Mesodermal cell (in vitro differentiated cells): ENCODE measurements at regions not wholly inside any gene's neighbourhood (a gene's known extent, or its start where the extent isn't known, plus 50 kb on each side); places are given as distances from the start of the nearest gene placed in this dataset.
"Not testable (repeated sequence)": the region's sequence is repeated elsewhere in the genome, so short reads cannot be mapped to it uniquely, and the experiment has no call there.

Experiments used
- H3K27ac ChIP-seq: 2 replicates; pipeline ENCODE4 v1.7.0; 2013; ENCODE audit warnings: mild to moderate bottlenecking, low read depth, low read length, moderate library complexity; ENCODE audit not compliant: severe bottlenecking
- H3K36me3 ChIP-seq: 2 replicates; pipeline ENCODE4 v1.7.1; 2013; ENCODE audit warnings: mild to moderate bottlenecking, low read length, moderate library complexity; ENCODE audit not compliant: control insufficient read depth, insufficient read depth
- H3K4me1 ChIP-seq: one replicate; pipeline ENCODE4 v1.7.1; 2013; ENCODE audit warnings: mild to moderate bottlenecking, low read length; ENCODE audit not compliant: insufficient read depth, control insufficient read depth, poor library complexity, severe bottlenecking
- H3K4me3 ChIP-seq: 2 replicates; pipeline ENCODE4 v1.7.0; 2013; ENCODE audit warnings: low read length, control low read depth, mild to moderate bottlenecking; ENCODE audit not compliant: insufficient read depth, poor library complexity, severe bottlenecking; ENCODE audit errors: extremely low read depth
- H3K9me3 ChIP-seq: 2 replicates; pipeline ENCODE4 v1.7.1; 2013; ENCODE audit warnings: mild to moderate bottlenecking, low read length, moderate library complexity; ENCODE audit not compliant: control insufficient read depth
- WGBS, 2 experiments: methylation state at CpG; one replicate each; pipeline ENCODE4 v1.1.5; 2013; ENCODE audit warnings: missing lambda C conversion rate in 2 of 2; ENCODE audit not compliant: insufficient coverage in 2 of 2; 5-methylcytosine and 5-hydroxymethylcytosine counted together

DNA sequence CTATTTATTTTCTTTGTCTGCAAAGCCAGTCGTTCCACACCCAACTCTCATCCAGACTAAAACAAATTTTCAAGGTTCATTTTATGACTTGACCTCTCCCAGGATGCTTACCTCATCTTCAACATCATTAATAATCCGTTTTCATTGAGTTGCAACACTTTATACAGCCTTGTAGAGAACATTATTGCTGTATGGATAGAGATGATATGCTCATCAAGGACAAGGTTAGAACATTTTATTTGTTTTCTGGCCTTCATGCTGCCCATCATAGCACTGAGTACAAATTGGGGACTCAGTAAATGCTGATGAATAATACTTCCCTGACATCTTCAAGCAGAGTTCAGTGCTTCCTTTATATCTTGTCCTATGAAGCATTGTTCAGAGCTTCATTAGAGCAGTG, 120.2 kb downstream of the OXSM start:
- WGBS, 2 experiments = 80 to 85% methylated on average over 1 of the region's 2 CpGs
- Histone ChIP-seq H3K27ac (no peak overlapping the region), H3K9me3 (no peaks in the 10 kb centered on the region), H3K4me3 (no peak overlapping the region), H3K36me3 (no peaks in the 10 kb centered on the region), H3K4me1 (no peaks in the 10 kb centered on the region)

- no peaks in the 10 kb centered on the region for H3K4me1 ChIP-seq
- H3K4me3 ChIP-seq = no peak overlapping the region
- WGBS, 2 experiments = 20 to 65% methylated on average over 2 to 3 of the region's 4 CpGs
- no peak overlapping the region for H3K27ac ChIP-seq
- H3K36me3 ChIP-seq = no peaks in the 10 kb centered on the region
- no peaks in the 10 kb centered on the region for H3K9me3 ChIP-seq
Measured at GRCh38 chr3:25910997-25911396, 121.1 kb downstream of the OXSM start.

GRCh38 chr3:25911525-25912295, 121.8 kb downstream of the OXSM start:
- H3K9me3 ChIP-seq = no peaks in the 10 kb centered on the region
- no peaks in the 10 kb centered on the region for H3K36me3 ChIP-seq
- WGBS, 2 experiments = 88 to 96% methylated on average over 4 to 6 of the region's 7 CpGs
- H3K27ac ChIP-seq = no peak overlapping the region
- no peaks in the 10 kb centered on the region for H3K4me1 ChIP-seq
- no peak overlapping the region for H3K4me3 ChIP-seq

DNA sequence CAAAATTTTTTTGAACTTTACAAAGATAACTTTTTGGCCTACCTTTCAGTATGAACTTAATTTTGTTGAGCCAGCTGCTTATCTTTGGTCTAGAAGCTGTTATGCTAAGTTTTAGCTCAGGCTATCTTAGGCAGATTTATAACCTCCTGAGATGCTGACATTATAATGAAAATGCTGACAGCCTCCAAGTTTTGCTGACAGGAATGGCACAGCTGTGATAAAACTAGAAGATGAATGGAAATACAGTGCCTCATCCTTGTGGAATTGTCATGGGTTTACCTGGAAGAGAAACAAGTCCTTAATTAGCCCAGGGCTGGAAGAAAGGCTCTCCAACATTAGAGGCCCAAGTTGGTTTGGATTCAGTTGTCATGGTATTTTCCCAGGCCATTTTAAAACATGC, 123.3 kb downstream of the OXSM start:
- Histone ChIP-seq H3K36me3 (no peaks in the 10 kb centered on the region), H3K4me3 (no peak overlapping the region), H3K9me3 (no peaks in the 10 kb centered on the region), H3K27ac (no peak overlapping the region), H3K4me1 (no peaks in the 10 kb centered on the region)

DNA sequence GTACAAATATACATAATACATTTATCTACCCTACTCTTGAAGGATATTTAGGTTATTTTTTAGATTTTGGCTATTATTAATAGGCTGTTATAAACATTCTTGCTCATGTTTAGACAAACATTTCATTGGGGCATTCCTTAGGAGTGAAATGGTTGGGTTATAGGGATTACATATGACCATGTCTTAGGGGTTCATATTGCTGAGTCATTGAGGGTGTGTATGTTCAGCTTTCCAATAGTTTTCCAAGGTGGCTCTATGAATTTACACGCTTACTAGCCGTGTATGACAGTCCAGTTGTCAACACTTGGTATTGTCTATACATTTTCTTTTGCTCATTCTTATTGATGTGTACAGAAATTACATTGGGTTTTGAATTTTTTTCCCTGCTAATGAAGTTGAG, 125.8 kb downstream of the OXSM start:
- Histone ChIP-seq H3K4me3 (no peak overlapping the region), H3K4me1 (no peaks in the 10 kb centered on the region), H3K9me3 (no peaks in the 10 kb centered on the region), H3K36me3 (no peaks in the 10 kb centered on the region), H3K27ac (no peak overlapping the region)
- WGBS, 2 experiments = no CpG with 5 or more reads among the region's 2 CpGs

- Histone ChIP-seq H3K9me3 (no peaks in the 10 kb centered on the region), H3K4me3 (no peak overlapping the region), H3K4me1 (no peaks in the 10 kb centered on the region), H3K27ac (no peak overlapping the region), H3K36me3 (no peaks in the 10 kb centered on the region)
- WGBS, 2 experiments = no CpG with 5 or more reads among the region's 1 CpG
Measured at GRCh38 chr3:25916321-25916720, 126.4 kb downstream of the OXSM start.

DNA sequence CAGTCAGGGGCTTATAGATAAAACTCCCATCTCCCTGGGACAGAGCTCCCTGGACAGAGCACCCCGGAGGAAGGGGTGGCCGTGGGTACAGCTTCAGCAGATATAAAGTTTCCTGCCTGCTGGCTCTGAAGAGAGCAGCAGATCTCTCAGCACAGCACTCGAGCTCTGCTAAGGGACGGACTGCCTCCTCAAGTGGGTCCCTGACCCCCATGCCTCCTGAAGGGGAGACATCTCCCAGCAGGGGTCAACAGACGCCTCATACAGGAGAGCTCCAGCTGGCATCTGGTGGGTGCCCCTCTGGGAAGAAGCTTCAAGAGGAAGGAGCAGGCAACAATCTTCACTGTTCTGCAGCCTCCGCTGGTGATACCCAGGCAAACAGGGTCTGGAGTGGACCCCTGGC, 142.1 kb downstream of the OXSM start:
- H3K9me3 ChIP-seq, H3K36me3 ChIP-seq, H3K4me3 ChIP-seq, H3K27ac ChIP-seq, H3K4me1 ChIP-seq: not testable (repeated sequence)
- WGBS, 2 experiments = 91 to 94% methylated on average over 6 of the region's 6 CpGs

DNA sequence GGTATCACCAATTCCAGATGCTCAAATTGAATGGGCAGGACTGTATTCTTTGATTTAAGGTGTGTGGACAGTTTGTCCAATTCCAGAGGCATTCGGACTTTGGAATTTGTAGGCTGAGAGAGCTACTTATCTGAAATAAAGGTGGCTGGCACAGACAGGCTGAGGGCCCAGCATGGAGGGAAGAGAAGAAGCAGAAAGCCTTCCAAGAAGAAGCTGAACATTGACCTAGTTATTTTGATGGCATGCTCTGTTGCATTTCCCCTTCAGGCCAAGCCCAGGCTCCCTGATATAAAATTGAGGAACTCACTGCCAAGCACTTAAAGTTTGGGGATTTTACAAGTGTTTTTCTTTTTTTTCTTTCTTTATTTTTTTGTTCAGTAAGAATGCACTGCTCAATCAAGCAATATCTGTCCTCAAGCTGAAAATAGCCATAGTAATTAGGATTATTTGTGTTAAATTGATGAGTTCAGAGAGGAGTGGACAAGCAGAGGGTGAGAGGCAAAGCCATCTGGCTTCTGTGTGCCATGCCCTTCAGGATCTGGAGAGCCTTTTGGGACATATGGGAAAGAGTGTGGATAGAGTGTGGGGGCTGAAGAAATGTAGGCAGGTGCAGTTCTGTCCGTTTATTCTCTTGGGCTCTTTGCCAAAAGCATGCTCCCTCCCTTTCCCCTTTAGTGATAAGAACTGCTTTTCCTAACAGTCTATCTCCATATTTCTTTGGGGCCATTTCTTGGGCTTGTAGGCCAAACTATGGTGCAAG, 148.9 kb downstream of the OXSM start:
- Histone ChIP-seq H3K36me3 (no peaks in the 10 kb centered on the region), H3K27ac (no peak overlapping the region), H3K4me3 (no peak overlapping the region), H3K9me3 (no peaks in the 10 kb centered on the region), H3K4me1 (no peaks in the 10 kb centered on the region)
- WGBS, 2 experiments = 55 to 93% methylated on average over 1 of the region's 2 CpGs

- Histone ChIP-seq H3K36me3 (no peaks in the 10 kb centered on the region), H3K27ac (no peak overlapping the region), H3K4me1 (no peaks in the 10 kb centered on the region), H3K4me3 (no peak overlapping the region), H3K9me3 (no peaks in the 10 kb centered on the region)
- no CpG with 5 or more reads among the region's 2 CpGs for WGBS, 2 experiments
Measured at GRCh38 chr3:25940935-25941334, 151.0 kb downstream of the OXSM start.

GRCh38 chr3:25944329-25944728, 154.4 kb downstream of the OXSM start:
- no peak overlapping the region for H3K27ac ChIP-seq
- no peaks in the 10 kb centered on the region for H3K9me3 ChIP-seq
- no peaks in the 10 kb centered on the region for H3K36me3 ChIP-seq
- no peak overlapping the region for H3K4me3 ChIP-seq
- WGBS, 2 experiments = 88 to 95% methylated on average over 2 of the region's 5 CpGs
- no peaks in the 10 kb centered on the region for H3K4me1 ChIP-seq

- Histone ChIP-seq H3K27ac (no peak overlapping the region), H3K4me3 (no peak overlapping the region), H3K4me1 (no peaks in the 10 kb centered on the region), H3K36me3 (no peaks in the 10 kb centered on the region), H3K9me3 (no peaks in the 10 kb centered on the region)
Measured at GRCh38 chr3:25945366-25945765, 155.5 kb downstream of the OXSM start.
